Transverse colon (tissue), 4 donors: ENCODE measurements at regions not wholly inside any gene's neighbourhood (a gene's known extent, or its start where the extent isn't known, plus 50 kb on each side); places are given as distances from the start of the nearest gene placed in this dataset.

Experiments
- CTCF ChIP-seq, 5 experiments: fragments of 200-600 bp in 3 of 5; fragments of 450-650 bp in 2 of 5; sonication (generic) in 3 of 5; IDR thresholded peaks; 1 replicate in 2 of 5; 2 replicates in 3 of 5; pipeline ENCODE4 v1.5.1; 2016 to 2017; ENCODE audit warnings: antibody characterized with exemption in 5 of 5, inconsistent platforms in 3 of 5, mild to moderate bottlenecking in 2 of 5, moderate library complexity in 1 of 5
- POLR2AphosphoS5 ChIP-seq, 3 donors: sonication (generic); formaldehyde crosslinking; IDR thresholded peaks; one replicate each; pipeline ENCODE4 v1.6.1; 2016; ENCODE audit warnings: antibody characterized with exemption in 3 of 3

GRCh38 chr19:28736528-28736927 is 476.4 kb downstream of the UQCRFS1 start:
- TF ChIP-seq CTCF (IDR thresholded peaks at IDR 0.05) (no peak), POLR2AphosphoS5 (IDR thresholded peaks at IDR 0.05) (no peak)
